ENCODE measurements at regions not wholly inside any gene's neighbourhood (a gene's known extent, or its start where the extent isn't known, plus 50 kb on each side); places are given as distances from the start of the nearest gene placed in this dataset.

- H4K20me1 ChIP-seq (ENCODE audit: insufficient read depth, low read length): no peaks in the 10 kb centered on the region
Observed at GRCh38 chr12:93027041-93027440, 97.9 kb upstream of the EEA1 start.

GRCh38 chr12:93029091-93029490, 100.0 kb upstream of the EEA1 start:
- Histone ChIP-seq H3K27ac (ENCODE audit: low read depth, low read length) (no peak overlapping the region), H3K4me3 (ENCODE audit: insufficient read depth, low read length) (no peak overlapping the region), H3K79me2 (ENCODE audit: insufficient read depth, low read length) (no peaks in the 10 kb centered on the region), H4K20me1 (ENCODE audit: insufficient read depth, low read length) (no peaks in the 10 kb centered on the region), H2AFZ (ENCODE audit: low read length) (no peak overlapping the region), H3K9me3 (ENCODE audit: low read depth, low read length) (no peaks in the 10 kb centered on the region), H3K27me3 (ENCODE audit: insufficient read depth, low read length) (peaks cover 6% of the 10 kb centered on the region), H3K4me2 (ENCODE audit: insufficient read depth, low read length) (no peak overlapping the region), H3K4me1 (ENCODE audit: insufficient read depth, low read length) (no peaks in the 10 kb centered on the region), H3K36me3 (ENCODE audit: insufficient read depth, low read length) (no peaks in the 10 kb centered on the region)
- no peak for DNase-seq (ENCODE audit: insufficient read length, low spot score, missing footprints)
- TF ChIP-seq CTCF (IDR thresholded peaks at IDR 0.05; ENCODE audit: extremely low read depth, low read depth, low read length): no peak

More at GRCh38 chr12:93027041-93027440, 97.9 kb upstream of the EEA1 start:
- H3K9me3 ChIP-seq (ENCODE audit: low read depth, low read length): no peaks in the 10 kb centered on the region
- H3K36me3 ChIP-seq (ENCODE audit: insufficient read depth, low read length): no peaks in the 10 kb centered on the region
- no peak overlapping the region for H2AFZ ChIP-seq (ENCODE audit: low read length)
- no peak overlapping the region for H3K27ac ChIP-seq (ENCODE audit: low read depth, low read length)
- H3K4me3 ChIP-seq (ENCODE audit: insufficient read depth, low read length): no peak overlapping the region
- H3K27me3 ChIP-seq (ENCODE audit: insufficient read depth, low read length): no peaks in the 10 kb centered on the region
- no peak for TF ChIP-seq CTCF (IDR thresholded peaks at IDR 0.05; ENCODE audit: extremely low read depth, low read depth, low read length)
- no peaks in the 10 kb centered on the region for H3K79me2 ChIP-seq (ENCODE audit: insufficient read depth, low read length)
- no peak overlapping the region for H3K4me2 ChIP-seq (ENCODE audit: insufficient read depth, low read length)
- no peaks in the 10 kb centered on the region for H3K4me1 ChIP-seq (ENCODE audit: insufficient read depth, low read length)
- no peak for DNase-seq (ENCODE audit: insufficient read length, low spot score, missing footprints)

GRCh38 chr12:93031028-93031427, 101.9 kb upstream of the EEA1 start:
- Histone ChIP-seq H3K4me3 (ENCODE audit: insufficient read depth, low read length) (no peak overlapping the region), H3K79me2 (ENCODE audit: insufficient read depth, low read length) (no peaks in the 10 kb centered on the region), H2AFZ (ENCODE audit: low read length) (no peak overlapping the region), H3K27ac (ENCODE audit: low read depth, low read length) (no peak overlapping the region), H3K36me3 (ENCODE audit: insufficient read depth, low read length) (no peaks in the 10 kb centered on the region), H3K4me1 (ENCODE audit: insufficient read depth, low read length) (no peaks in the 10 kb centered on the region), H4K20me1 (ENCODE audit: insufficient read depth, low read length) (no peaks in the 10 kb centered on the region), H3K27me3 (ENCODE audit: insufficient read depth, low read length) (peaks cover 12% of the 10 kb centered on the region), H3K4me2 (ENCODE audit: insufficient read depth, low read length) (no peak overlapping the region), H3K9me3 (ENCODE audit: low read depth, low read length) (no peaks in the 10 kb centered on the region)
- TF ChIP-seq CTCF (IDR thresholded peaks at IDR 0.05; ENCODE audit: extremely low read depth, low read depth, low read length): no peak
- no peak for DNase-seq (ENCODE audit: insufficient read length, low spot score, missing footprints)

GRCh38 chr12:93032758-93033157, 103.7 kb upstream of the EEA1 start:
- Histone ChIP-seq H3K4me2 (ENCODE audit: insufficient read depth, low read length) (no peak overlapping the region), H3K27me3 (ENCODE audit: insufficient read depth, low read length) (peaks cover 16% of the 10 kb centered on the region), H3K27ac (ENCODE audit: low read depth, low read length) (no peak overlapping the region), H3K4me3 (ENCODE audit: insufficient read depth, low read length) (no peak overlapping the region), H4K20me1 (ENCODE audit: insufficient read depth, low read length) (no peaks in the 10 kb centered on the region), H2AFZ (ENCODE audit: low read length) (no peak overlapping the region), H3K79me2 (ENCODE audit: insufficient read depth, low read length) (no peaks in the 10 kb centered on the region), H3K9me3 (ENCODE audit: low read depth, low read length) (no peaks in the 10 kb centered on the region), H3K4me1 (ENCODE audit: insufficient read depth, low read length) (no peaks in the 10 kb centered on the region), H3K36me3 (ENCODE audit: insufficient read depth, low read length) (no peaks in the 10 kb centered on the region)
- no peak for TF ChIP-seq CTCF (IDR thresholded peaks at IDR 0.05; ENCODE audit: extremely low read depth, low read depth, low read length)
- DNase-seq (ENCODE audit: insufficient read length, low spot score, missing footprints): no peak

All from osteoblast (primary cell).